ENCODE measurements at regions not wholly inside any gene's neighbourhood (a gene's known extent, or its start where the extent isn't known, plus 50 kb on each side); places are given as distances from the start of the nearest gene placed in this dataset.

GRCh38 chr3:152607179-152607578, 227.8 kb upstream of the P2RY1 start:
- in situ Hi-C loops (cut with MboI; ENCODE audit: low pct_unique_long_range_greater_than_20kb, low sequenced_read_pairs, unreplicated experiment) = no loop called here
- TF ChIP-seq CTCF (IDR thresholded peaks at IDR 0.05; ENCODE audit: extremely low read depth, insufficient read depth, missing control alignments) = no peak
- DNase-seq (ENCODE audit: low spot score) = no peak

GRCh38 chr3:152608696-152609594, 226.0 kb upstream of the P2RY1 start:
- no peak for TF ChIP-seq CTCF (IDR thresholded peaks at IDR 0.05; ENCODE audit: extremely low read depth, insufficient read depth, missing control alignments)
- no peak for DNase-seq (ENCODE audit: low spot score)
- in situ Hi-C loops (cut with MboI; ENCODE audit: low pct_unique_long_range_greater_than_20kb, low sequenced_read_pairs, unreplicated experiment) = no loop called here

- no peak for DNase-seq (ENCODE audit: low spot score)
- TF ChIP-seq CTCF (IDR thresholded peaks at IDR 0.05; ENCODE audit: extremely low read depth, insufficient read depth, missing control alignments) = no peak
- in situ Hi-C loops (cut with MboI; ENCODE audit: low pct_unique_long_range_greater_than_20kb, low sequenced_read_pairs, unreplicated experiment) = no loop called here
These were observed 225.0 kb upstream of the P2RY1 start for GRCh38 chr3:152609891-152610290.

GRCh38 chr3:152610622-152611021, 224.3 kb upstream of the P2RY1 start:
- no peak for TF ChIP-seq CTCF (IDR thresholded peaks at IDR 0.05; ENCODE audit: extremely low read depth, insufficient read depth, missing control alignments)
- no peak for DNase-seq (ENCODE audit: low spot score)
- in situ Hi-C loops (cut with MboI; ENCODE audit: low pct_unique_long_range_greater_than_20kb, low sequenced_read_pairs, unreplicated experiment) = no loop called here

GRCh38 chr3:152611905-152612304, 223.0 kb upstream of the P2RY1 start:
- DNase-seq (ENCODE audit: low spot score) = no peak
- in situ Hi-C loops (cut with MboI; ENCODE audit: low pct_unique_long_range_greater_than_20kb, low sequenced_read_pairs, unreplicated experiment) = no loop called here
- TF ChIP-seq CTCF (IDR thresholded peaks at IDR 0.05; ENCODE audit: extremely low read depth, insufficient read depth, missing control alignments) = no peak

GRCh38 chr3:152613851-152614250, 221.1 kb upstream of the P2RY1 start:
- no peak for DNase-seq (ENCODE audit: low spot score)
- in situ Hi-C loops (cut with MboI; ENCODE audit: low pct_unique_long_range_greater_than_20kb, low sequenced_read_pairs, unreplicated experiment) = no loop called here
- TF ChIP-seq CTCF (IDR thresholded peaks at IDR 0.05; ENCODE audit: extremely low read depth, insufficient read depth, missing control alignments) = no peak
